ENCODE measurements at regions not wholly inside any gene's neighbourhood (a gene's known extent, or its start where the extent isn't known, plus 50 kb on each side); places are given as distances from the start of the nearest gene placed in this dataset.

DNA sequence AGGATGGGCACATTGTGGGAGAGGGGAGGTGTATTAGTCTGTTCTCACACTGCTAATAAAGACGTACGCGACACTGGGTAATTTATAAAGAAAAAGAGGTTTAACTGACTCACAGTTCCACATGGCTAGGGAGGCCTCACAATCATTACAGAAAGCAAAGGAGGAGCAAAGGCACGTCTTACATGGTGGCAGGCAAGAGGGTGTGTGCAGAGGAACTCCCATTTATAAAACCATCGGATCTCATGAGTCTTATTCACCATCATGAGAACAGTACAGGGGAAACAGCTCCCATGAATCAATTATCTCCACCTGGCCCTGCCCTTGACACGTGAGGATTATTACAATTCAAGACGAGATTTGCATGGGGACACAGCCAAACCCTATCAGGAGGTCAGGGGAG is 266.7 kb downstream of the HAUS1 start:
- H3K18ac ChIP-seq (ENCODE audit: extremely low read depth, low read length) = no peak overlapping the region
- peaks cover 1 to 7% of the 10 kb centered on the region in 2 experiments for H4K20me1 ChIP-seq (replicated peaks in 1 of 2; ENCODE audit: control insufficient read depth in 1 of 2, insufficient read depth in 2 of 2, low read length in 2 of 2)
- H3K23me2 ChIP-seq (ENCODE audit: low read depth, low read length) = 0 out of 2 replicates have a peak, but pooled peaks cover 3% of the 10 kb centered on the region
- no peak overlapping the region for H3K4me3 ChIP-seq (ENCODE audit: extremely low read depth in 1 of 4, insufficient read depth in 2 of 4, low read depth in 3 of 4, low read length in 4 of 4)
- no peak overlapping the region for H2BK15ac ChIP-seq (ENCODE audit: low read length)
- no peak overlapping the region for H2AFZ ChIP-seq (ENCODE audit: low read length)
- no peak overlapping the region for H4K91ac ChIP-seq (replicated peaks; ENCODE audit: insufficient read length, low read length)
- H2BK12ac ChIP-seq (ENCODE audit: low read depth, low read length) = no peak overlapping the region
- peaks cover 0 to 13% (median 0%) of the 10 kb centered on the region in 4 experiments; a peak in 1 of 7 replicates for H3K4me1 ChIP-seq (replicated peaks in 1 of 4; ENCODE audit: control insufficient read depth in 3 of 4, insufficient read depth in 4 of 4, low read length in 3 of 4)
- no peaks in the 10 kb centered on the region for H3K36me3 ChIP-seq (ENCODE audit: control insufficient read depth in 2 of 4, insufficient read depth in 4 of 4, low read length in 3 of 4)
- H4K8ac ChIP-seq (ENCODE audit: extremely low read depth, insufficient read depth, low read length) = no peak overlapping the region
- H3K27me3 ChIP-seq (replicated peaks in 1 of 4; ENCODE audit: control insufficient read depth in 3 of 4, extremely low read depth in 1 of 4, insufficient read depth in 3 of 4, low read length in 3 of 4) = no peaks in the 10 kb centered on the region
- no peaks in the 10 kb centered on the region for H3K9me3 ChIP-seq (ENCODE audit: insufficient read depth in 2 of 2, low read depth in 1 of 2, low read length in 1 of 2)
- H3K27ac ChIP-seq (ENCODE audit: low read depth, low read length) = no peak overlapping the region
- H3K4ac ChIP-seq (replicated peaks; ENCODE audit: insufficient read length, low read depth, low read length) = no peak overlapping the region
- no peak for DNase-seq (ENCODE audit: low read depth in 1 of 2, low spot score in 2 of 2)
- no peak overlapping the region for H4K5ac ChIP-seq (ENCODE audit: insufficient read length, low read depth, low read length)
- H3K79me2 ChIP-seq (ENCODE audit: control insufficient read depth in 1 of 2, insufficient read depth in 2 of 2, low read length in 2 of 2) = no peaks in the 10 kb centered on the region
- ChIA-PET POLR2A (ENCODE audit: partially characterized antibody) (no interaction called here), CTCF (ENCODE audit: partially characterized antibody) (interaction anchor here (1.0 to 9.1 kb wide), 8 partner anchors 8 to 113 kb away, joined by 3 to 148 read pairs (median 15); no protein-coding TSS in a partner anchor)
- no peak overlapping the region for H2BK20ac ChIP-seq (ENCODE audit: low read length)
- no peak overlapping the region for H3K56ac ChIP-seq (replicated peaks; ENCODE audit: insufficient read length, low read depth, low read length)
- no peak overlapping the region for H3K4me2 ChIP-seq (ENCODE audit: insufficient read depth in 1 of 2, low read depth in 2 of 2, low read length in 2 of 2)
- H3K14ac ChIP-seq (ENCODE audit: insufficient read length) = no peak overlapping the region
- no peak overlapping the region for H3K23ac ChIP-seq (ENCODE audit: insufficient read length)
- 90% methylated on average over 7 of the region's 7 CpGs; no CpG with 5 or more reads in 1 of the 2 experiments for WGBS, 2 experiments (ENCODE audit: extremely low coverage in 1 of 2, insufficient coverage in 1 of 2, insufficient read length in 1 of 2, insufficient replicate concordance in 2 of 2, low coverage in 1 of 2, low lambda C conversion rate in 2 of 2, missing lambda C conversion rate in 1 of 2)
- no peaks in the 10 kb centered on the region; the same call in 1 of the 2 replicates for H3K79me1 ChIP-seq (ENCODE audit: low read depth, low read length)
- no peak for FAIRE-seq
- H2AK5ac ChIP-seq (ENCODE audit: low read depth, low read length) = no peak overlapping the region
- H2BK5ac ChIP-seq (ENCODE audit: low read depth, low read length) = no peak overlapping the region
- H2BK120ac ChIP-seq (replicated peaks; ENCODE audit: low read depth, low read length) = no peak overlapping the region
- no peak overlapping the region for H3K9ac ChIP-seq (replicated peaks in 1 of 4; ENCODE audit: extremely low read depth in 1 of 4, low read depth in 3 of 4, low read length in 3 of 4)
- TF ChIP-seq ASH2L (IDR thresholded peaks at IDR 0.05; ENCODE audit: low read length) (no peak), NANOG (IDR thresholded peaks at IDR 0.05; ENCODE audit: insufficient read depth, low read depth, low read length, poor library complexity, severe bottlenecking) (no peak), BRCA1 (IDR thresholded peaks at IDR 0.05; ENCODE audit: low read depth, low read length) (no peak), KDM1A (IDR thresholded peaks at IDR 0.05; ENCODE audit: borderline replicate concordance, low read length) (no peak), JUND (IDR thresholded peaks at IDR 0.05; ENCODE audit: low read length) (no peak), SP4 (IDR thresholded peaks at IDR 0.05; ENCODE audit: low read length) (no peak), TCF12 (IDR thresholded peaks at IDR 0.05; ENCODE audit: low read depth, low read length) (no peak), HDAC6 (IDR thresholded peaks at IDR 0.05; ENCODE audit: low read depth, low read length) (no peak), TEAD4 (IDR thresholded peaks at IDR 0.05; ENCODE audit: low read depth, low read length) (no peak), YY1 (IDR thresholded peaks at IDR 0.05; ENCODE audit: low read depth, low read length) (no peak), SRF (IDR thresholded peaks at IDR 0.05; ENCODE audit: low read depth, low read length) (no peak), RXRA (IDR thresholded peaks at IDR 0.05; ENCODE audit: insufficient read depth, low read depth, low read length) (no peak)
- TF ChIP-seq, protein P1, sequence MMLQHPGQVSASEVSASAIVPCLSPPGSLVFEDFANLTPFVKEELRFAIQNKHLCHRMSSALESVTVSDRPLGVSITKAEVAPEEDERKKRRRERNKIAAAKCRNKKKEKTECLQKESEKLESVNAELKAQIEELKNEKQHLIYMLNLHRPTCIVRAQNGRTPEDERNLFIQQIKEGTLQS (IDR thresholded peaks at IDR 0.05; ENCODE audit: insufficient read depth, low read depth, low read length) = no peak
- TF ChIP-seq, protein P2, sequence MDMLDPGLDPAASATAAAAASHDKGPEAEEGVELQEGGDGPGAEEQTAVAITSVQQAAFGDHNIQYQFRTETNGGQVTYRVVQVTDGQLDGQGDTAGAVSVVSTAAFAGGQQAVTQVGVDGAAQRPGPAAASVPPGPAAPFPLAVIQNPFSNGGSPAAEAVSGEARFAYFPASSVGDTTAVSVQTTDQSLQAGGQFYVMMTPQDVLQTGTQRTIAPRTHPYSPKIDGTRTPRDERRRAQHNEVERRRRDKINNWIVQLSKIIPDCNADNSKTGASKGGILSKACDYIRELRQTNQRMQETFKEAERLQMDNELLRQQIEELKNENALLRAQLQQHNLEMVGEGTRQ (IDR thresholded peaks at IDR 0.05; ENCODE audit: low read length) = no peak

Measured in H1 (cell line).